ENCODE measurements at regions not wholly inside any gene's neighbourhood (a gene's known extent, or its start where the extent isn't known, plus 50 kb on each side); places are given as distances from the start of the nearest gene placed in this dataset.
A peak's percentile ranks its signal among the peaks of the same experiment; 100 is the strongest.

- Histone ChIP-seq H3K27me3 (replicated peaks in 1 of 4; ENCODE audit: control extremely low read depth in 1 of 4, control insufficient read depth in 3 of 4, insufficient read depth in 4 of 4, low read length in 3 of 4) (no peaks in the 10 kb centered on the region), H3K36me3 (replicated peaks in 1 of 2; ENCODE audit: control extremely low read depth in 1 of 2, control insufficient read depth in 1 of 2, extremely low read depth in 1 of 2, insufficient read depth in 2 of 2, low read length in 1 of 2) (no peaks in the 10 kb centered on the region), H3K27ac (ENCODE audit: low read length in 2 of 2) (no peak overlapping the region), H4K20me1 (ENCODE audit: control insufficient read depth, insufficient read depth, low read length, poor library complexity, severe bottlenecking) (no peaks in the 10 kb centered on the region), H3K9ac (ENCODE audit: low read length) (no peak overlapping the region), H3K4me2 (replicated peaks; ENCODE audit: low read depth, low read length, poor library complexity, severe bottlenecking) (no peak overlapping the region), H3K4me3 (ENCODE audit: control extremely low read depth in 1 of 5, extremely low read depth in 1 of 5, insufficient read depth in 1 of 5, low read depth in 2 of 5, low read length in 4 of 5) (no peak overlapping the region), H3K9me3 (ENCODE audit: control extremely low read depth in 1 of 3, control insufficient read depth in 2 of 3, insufficient read depth in 1 of 3, low read length in 2 of 3) (no peaks in the 10 kb centered on the region), H3K4me1 (ENCODE audit: control insufficient read depth in 2 of 2, insufficient read depth in 2 of 2, low read length in 2 of 2) (no peaks in the 10 kb centered on the region), H3K79me2 (ENCODE audit: control insufficient read depth, insufficient read depth, low read length) (no peaks in the 10 kb centered on the region), H2AFZ (ENCODE audit: insufficient read depth, low read depth, low read length, poor library complexity, severe bottlenecking) (no peak overlapping the region)
- DNase-seq = no peak
- TF ChIP-seq EZH2 (IDR thresholded peaks at IDR 0.05; ENCODE audit: borderline replicate concordance, insufficient read depth, low read depth, low read length, poor library complexity, severe bottlenecking) = no peak
- no peak for TF ChIP-seq CTCF (IDR thresholded peaks at IDR 0.05)
- Mint-ChIP-seq H3K4me3 (no peak overlapping the region), H3K4me1 (peaks cover under 1% of the 10 kb centered on the region), H3K9me3 (ENCODE audit: insufficient read depth) (no peaks in the 10 kb centered on the region), H3K27ac (no peak overlapping the region), H3K27me3 (no peaks in the 10 kb centered on the region)
- no peak for ATAC-seq (ENCODE audit: low read depth)
- POLR2A ChIA-PET = no interaction called here
- CTCF ChIA-PET = no interaction called here
- intact Hi-C loops (cut with micrococcal nuclease) = no loop called here
- WGBS (ENCODE audit: insufficient coverage) = 100% methylated on average over 3 of the region's 6 CpGs
Measured at GRCh38 chr13:84940167-84940566, 859.1 kb downstream of the SLITRK6 start.

GRCh38 chr13:84934911-84935310 is 864.3 kb downstream of the SLITRK6 start:
- Histone ChIP-seq H4K20me1 (ENCODE audit: control insufficient read depth, insufficient read depth, low read length, poor library complexity, severe bottlenecking) (no peaks in the 10 kb centered on the region), H3K9me3 (ENCODE audit: control extremely low read depth in 1 of 3, control insufficient read depth in 2 of 3, insufficient read depth in 1 of 3, low read length in 2 of 3) (no peaks in the 10 kb centered on the region), H3K4me1 (ENCODE audit: control insufficient read depth in 2 of 2, insufficient read depth in 2 of 2, low read length in 2 of 2) (no peaks in the 10 kb centered on the region), H3K27ac (ENCODE audit: low read length in 2 of 2) (no peak overlapping the region), H3K79me2 (ENCODE audit: control insufficient read depth, insufficient read depth, low read length) (no peaks in the 10 kb centered on the region), H2AFZ (ENCODE audit: insufficient read depth, low read depth, low read length, poor library complexity, severe bottlenecking) (peak overlapping the region; percentile 8), H3K36me3 (replicated peaks in 1 of 2; ENCODE audit: control extremely low read depth in 1 of 2, control insufficient read depth in 1 of 2, extremely low read depth in 1 of 2, insufficient read depth in 2 of 2, low read length in 1 of 2) (no peaks in the 10 kb centered on the region), H3K27me3 (replicated peaks in 1 of 4; ENCODE audit: control extremely low read depth in 1 of 4, control insufficient read depth in 3 of 4, insufficient read depth in 4 of 4, low read length in 3 of 4) (no peaks in the 10 kb centered on the region), H3K9ac (ENCODE audit: low read length) (no peak overlapping the region), H3K4me2 (replicated peaks; ENCODE audit: low read depth, low read length, poor library complexity, severe bottlenecking) (peak overlapping the region; percentile 32), H3K4me3 (ENCODE audit: control extremely low read depth in 1 of 5, extremely low read depth in 1 of 5, insufficient read depth in 1 of 5, low read depth in 2 of 5, low read length in 4 of 5) (peak overlapping the region in 1 of 5 experiments; percentile 19)
- no peak for ATAC-seq (ENCODE audit: low read depth)
- no peaks in the 10 kb centered on the region for H3K9me3 Mint-ChIP-seq (ENCODE audit: insufficient read depth)
- H3K27me3 Mint-ChIP-seq = no peaks in the 10 kb centered on the region
- ChIA-PET CTCF (no interaction called here), POLR2A (no interaction called here)
- DNase-seq = no peak
- H3K27ac Mint-ChIP-seq = no peak overlapping the region
- intact Hi-C loops (cut with micrococcal nuclease) = no loop called here
- TF ChIP-seq CTCF (IDR thresholded peaks at IDR 0.05) (no peak), EZH2 (IDR thresholded peaks at IDR 0.05; ENCODE audit: borderline replicate concordance, insufficient read depth, low read depth, low read length, poor library complexity, severe bottlenecking) (no peak)
- 0% methylated on average over 1 of the region's 4 CpGs for whole genome bisulfite sequencing (ENCODE audit: insufficient coverage)
- no peak overlapping the region for H3K4me3 Mint-ChIP-seq
- peaks cover 3% of the 10 kb centered on the region for H3K4me1 Mint-ChIP-seq

Data from B cell (primary cell).